NCI-H526 treated with DMSO at 0.1 percent for 48 hours (cell line): ENCODE measurements at regions not wholly inside any gene's neighbourhood (a gene's known extent, or its start where the extent isn't known, plus 50 kb on each side); places are given as distances from the start of the nearest gene placed in this dataset.
"Not testable (repeated sequence)": the region's sequence is repeated elsewhere in the genome, so short reads cannot be mapped to it uniquely, and the experiment has no call there.

Source experiments
- DNase-seq: peaks from one replicate; lab custom pipeline; 2025; lab: John Stamatoyannopoulos, UW

DNA sequence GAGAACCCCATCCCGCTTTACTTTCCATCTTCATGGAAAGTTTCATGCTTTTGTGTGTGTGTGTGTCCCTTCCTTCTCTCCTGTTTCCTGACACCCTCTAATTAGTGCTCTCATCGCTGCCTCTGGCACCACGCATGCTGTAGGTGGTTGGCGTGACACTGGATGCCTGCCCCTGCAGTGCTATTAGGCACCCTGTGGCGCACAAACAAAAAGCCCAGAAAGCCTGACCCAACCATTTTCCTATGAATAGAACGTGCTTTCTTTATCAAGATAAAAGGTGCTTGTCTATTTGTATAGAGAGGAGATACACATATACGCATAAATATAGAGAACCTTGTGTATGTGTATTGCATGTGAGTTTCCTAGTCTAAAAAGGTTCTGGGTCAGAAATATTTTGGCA, 120.8 kb upstream of the CDCA7L start:
- DNase-seq: no peak

DNA sequence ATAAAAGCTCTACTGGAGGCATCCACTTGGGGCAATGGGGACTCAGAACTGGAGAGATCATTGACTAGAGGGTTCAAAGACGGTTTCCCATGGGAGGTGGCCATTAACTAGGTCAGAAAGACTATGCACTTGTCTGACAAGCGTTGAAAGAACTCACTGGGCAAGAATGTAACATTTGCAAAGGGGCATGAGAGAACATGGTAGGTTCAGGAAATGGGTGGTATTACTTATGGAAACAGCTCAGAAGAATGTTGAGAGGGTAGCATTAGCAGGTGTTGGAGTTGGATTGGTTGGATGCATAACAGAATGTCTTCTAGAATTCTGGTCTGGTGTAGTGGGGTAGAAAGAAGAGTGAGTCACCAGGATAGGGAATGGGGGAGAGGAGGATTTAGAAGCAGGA, 119.1 kb upstream of the CDCA7L start:
- no peak for DNase-seq

DNA sequence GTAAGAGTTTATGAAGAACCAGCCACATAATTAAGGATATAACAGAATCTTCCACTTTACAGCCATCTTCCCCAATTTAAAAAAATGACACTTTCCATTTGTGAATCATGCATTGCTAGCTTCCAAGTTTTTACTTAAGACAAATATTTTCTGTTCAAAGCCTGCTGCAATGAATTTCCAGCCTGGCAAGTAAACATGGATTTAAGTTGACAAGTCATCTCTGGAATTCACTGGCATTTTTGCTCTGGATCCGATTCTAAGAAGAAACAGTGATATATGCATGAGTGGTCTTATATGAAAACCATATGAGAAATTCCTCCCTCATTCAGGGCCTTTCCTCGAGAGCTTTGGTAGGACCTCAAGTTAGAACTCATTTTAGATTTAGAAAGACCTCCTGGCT, 116.1 kb upstream of the CDCA7L start:
- DNase-seq: no peak

DNA sequence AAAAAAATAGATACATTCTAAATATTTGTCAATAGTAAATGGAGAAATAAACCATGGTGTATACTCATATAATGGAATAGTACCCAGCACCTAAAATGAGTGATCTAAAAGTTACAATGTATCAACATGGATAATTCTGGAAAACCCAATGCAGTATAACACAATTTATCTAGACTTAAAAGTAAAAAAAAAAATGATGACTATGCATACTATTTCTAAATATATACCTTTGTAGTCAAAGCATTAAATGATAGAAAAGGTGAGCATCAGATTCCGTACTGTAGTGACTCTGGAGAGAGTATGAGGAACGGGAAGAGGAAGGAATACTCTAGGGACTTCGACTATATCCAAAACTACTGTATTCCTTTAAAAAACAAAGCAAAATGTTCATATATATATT, 115.2 kb upstream of the CDCA7L start:
- DNase-seq: no peak

DNA sequence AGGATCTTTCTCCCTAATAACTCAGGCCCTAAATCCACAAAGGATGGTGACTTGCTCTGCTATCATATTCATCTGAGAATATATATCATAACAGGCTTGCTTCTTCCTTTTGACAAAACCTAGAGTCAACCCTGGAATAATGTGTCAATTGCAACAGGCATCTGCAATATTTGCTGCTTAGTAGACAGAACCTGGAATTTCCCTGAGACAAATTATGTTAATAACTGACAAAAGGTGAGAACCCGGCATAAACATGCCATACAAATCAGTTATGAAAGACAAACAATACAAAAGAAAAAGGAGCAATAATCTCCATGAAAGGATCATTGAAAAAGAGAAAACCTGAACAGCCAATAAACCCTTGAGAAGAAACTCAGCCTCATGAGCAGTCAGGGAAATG, 114.5 kb upstream of the CDCA7L start:
- peak; percentile 71 for DNase-seq

DNA sequence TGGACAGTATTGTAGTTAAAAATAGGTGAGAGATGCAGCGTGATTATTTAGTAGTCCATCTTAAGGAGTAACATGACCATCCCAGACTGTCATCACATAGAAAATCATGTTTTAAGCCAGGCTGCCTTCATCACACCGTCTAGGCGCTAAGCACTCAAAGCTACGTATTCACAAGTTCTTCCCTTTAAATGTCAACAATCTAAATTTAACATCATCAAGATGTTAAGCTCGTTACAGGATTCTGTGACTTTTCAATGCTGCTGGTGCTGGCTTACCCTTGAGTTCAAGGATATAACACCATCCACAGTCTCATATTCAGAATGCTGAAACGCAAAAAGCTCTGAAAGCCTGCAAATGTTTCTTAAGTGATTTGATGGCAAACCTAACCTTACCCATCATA, 109.5 kb upstream of the CDCA7L start:
- DNase-seq: no peak

DNA sequence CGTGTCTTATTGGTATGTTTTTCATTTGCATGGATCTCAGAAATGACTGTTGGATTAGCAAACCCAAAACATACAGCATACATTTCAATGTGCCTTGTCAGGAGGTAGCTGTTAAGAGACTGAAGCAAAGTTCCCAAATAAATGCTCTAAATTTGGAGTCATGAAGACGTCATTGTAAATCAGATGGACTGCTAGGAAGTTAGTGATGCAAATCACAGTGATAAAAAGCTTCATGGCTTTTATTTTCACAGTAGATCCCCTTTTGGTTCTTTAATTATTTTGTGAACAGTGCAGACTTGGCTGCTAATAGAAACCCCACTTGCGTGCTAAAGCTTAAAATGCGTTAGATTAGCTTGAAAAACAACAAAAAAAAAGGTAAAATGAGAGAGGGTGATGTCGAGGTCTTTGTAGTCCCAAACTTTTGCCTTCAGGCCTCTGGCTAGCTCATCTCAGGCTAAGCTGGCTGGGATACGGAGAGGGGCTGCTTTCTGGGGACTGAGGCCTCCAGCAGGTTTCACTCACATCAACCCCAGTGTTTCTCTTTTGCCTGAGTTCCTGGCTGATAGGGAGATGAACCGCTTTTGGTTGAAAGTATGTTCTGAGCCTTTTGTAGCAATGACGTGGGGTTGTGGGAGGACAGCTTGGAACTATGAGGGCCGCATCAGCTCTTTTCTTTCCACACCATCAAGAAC, 107.1 kb upstream of the CDCA7L start:
- no peak for DNase-seq

DNA sequence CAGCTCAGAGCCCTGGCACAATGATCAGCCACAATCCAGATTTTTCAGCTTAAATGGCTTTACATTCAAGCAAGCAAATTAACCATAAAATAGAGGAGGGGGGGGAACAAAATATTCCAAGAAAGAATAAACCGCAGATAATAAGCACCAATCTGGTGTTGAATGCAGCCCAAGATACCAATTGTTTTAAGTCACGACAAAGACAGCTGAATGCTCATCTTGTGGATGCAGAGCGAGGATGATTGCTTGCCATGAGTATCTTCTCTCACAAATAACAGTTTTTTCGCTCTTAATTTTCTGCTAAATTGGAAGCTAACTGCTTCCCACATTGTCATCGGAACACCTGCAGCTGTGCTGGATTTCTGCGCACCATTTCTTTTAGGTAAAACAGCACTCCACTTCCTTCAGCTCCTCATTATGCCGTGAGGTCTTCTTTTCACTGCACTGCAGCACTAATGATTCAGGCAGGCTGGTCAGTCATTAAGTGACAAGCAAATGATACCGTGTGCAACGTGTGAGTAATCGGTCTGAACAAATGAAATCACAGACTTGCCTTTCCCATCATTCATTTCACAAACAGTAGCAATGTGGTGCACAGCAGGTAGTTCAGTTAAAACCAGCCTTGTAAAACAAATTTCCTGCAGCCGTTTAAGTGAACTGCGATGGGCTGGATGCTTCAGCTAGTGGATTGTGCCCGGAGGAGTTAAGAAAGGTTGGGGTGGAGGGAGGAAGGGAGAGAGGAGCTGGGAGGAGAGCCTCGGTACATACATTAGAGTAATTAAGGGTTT, 106.4 kb upstream of the CDCA7L start:
- DNase-seq: peak; percentile 48

DNA sequence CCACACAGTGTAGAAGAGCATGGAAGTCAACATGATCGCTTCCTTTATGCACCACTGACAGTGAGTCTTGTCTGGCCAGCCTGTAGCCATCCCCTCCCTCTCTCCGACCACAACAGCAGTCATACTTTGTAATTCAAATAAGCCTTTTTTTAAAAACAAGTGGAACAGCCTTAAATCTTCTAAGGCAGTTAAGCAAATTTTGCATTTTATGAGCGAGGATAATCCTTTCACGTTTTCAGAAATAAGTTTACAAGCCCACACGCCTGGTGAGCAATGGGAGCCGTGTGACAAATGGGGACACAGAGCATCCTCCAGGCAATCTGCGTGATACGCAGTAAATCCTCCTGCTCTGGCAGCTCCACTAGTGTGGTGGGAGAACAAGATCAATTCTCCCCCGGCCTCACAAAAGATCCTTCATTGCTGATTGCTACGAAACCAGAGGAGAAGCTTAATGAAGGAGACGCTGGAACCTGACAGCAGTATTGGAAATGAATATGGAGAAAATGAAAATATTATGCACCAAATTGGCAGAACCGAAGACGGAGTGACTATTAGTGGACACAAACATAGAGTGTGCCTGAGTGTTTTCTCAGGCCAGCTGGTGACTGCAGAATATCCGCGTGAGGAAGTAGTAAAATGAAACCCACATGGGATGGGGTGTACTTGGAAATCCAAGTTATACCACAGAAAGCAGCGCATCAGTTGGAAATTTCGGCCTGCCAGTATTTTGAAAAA, 104.2 kb upstream of the CDCA7L start:
- DNase-seq: peak; percentile 79

DNA sequence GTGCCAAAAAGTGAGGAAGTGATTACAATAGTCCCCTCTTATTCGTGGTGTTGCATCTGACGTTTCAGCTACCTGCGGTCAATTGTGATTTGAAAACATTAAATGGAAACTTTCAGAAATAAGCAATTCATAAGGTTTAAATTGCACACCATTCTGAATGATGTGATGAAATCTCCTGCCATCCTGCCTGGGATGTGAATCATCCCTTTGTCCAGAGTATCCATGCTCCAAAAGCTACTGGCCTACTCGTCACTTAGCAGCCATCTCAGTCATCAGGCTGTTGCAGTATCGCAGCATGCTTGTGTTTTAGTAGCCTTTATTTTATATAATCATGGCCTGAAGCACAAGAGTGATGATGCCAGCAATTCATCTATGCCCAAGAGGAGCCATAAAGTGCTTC, 97.7 kb upstream of the CDCA7L start:
- no peak for DNase-seq

DNA sequence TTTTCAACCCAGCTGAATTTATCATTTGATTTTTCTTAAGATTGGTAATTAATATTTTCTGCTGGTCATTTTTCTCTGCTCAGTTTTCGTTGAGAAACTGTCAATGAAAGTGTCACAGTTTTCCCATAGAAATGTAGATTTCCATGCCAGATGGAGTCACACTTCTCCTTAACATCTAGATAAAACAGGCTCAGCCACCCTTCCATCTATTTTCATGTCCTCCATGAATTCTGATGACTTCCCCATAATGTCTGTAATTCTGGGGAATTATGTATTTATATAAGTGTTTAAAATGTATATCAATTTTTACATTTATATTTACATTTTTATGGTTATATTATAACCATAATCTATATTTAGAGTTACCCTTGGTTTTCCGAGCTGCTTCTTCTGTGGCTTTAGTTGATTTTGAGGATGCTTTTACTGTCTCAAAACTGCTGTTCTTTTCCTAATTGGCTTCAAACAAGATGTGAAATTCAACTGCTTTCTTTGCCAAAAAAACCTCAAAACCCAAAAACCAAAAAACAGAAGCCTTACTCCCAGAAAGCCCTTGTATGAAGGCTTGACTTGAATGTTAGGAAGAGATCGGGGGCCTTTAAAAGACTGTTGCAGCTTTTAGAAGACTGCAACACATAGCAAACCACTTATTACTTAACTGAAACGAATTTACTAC, 95.4 kb upstream of the CDCA7L start:
- DNase-seq: no peak

DNA sequence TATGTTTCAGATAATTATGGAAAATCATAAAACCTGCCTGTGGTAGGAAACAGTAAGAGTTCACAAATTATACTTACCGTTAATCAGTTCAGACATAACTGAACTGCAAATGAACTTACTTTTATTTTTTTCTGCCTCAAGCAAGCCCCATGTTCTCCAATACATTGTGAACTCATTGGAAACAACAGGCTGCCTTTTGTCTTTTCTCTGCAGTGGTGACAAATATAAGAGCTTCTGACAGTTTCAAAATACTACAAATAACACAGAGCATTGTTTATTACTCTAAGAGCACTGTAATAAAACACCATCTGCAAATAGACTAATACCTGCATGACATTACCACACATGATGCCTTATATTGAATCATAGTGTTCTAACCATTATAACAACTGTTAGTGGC, 94.0 kb upstream of the CDCA7L start:
- DNase-seq: no peak

DNA sequence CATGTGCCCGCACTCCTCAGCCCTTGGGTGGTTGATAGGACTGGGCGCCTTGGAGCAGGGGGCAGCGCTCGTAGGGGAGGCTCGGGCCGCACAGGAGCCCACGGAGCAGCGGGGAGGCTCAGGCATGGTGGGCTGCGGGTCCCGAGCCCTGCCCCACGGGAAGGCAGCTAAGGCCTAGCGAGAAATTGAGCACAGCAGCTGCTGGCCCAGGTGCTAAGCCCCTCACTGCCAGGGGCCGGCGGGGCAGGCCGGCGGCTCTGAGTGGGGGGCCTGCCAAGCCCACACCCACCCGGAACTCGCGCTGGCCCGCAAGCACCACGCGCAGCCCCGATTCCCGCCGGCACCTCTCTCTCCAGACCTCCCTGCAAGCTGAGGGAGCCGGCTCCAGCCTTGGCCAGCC, 86.7 kb upstream of the CDCA7L start:
- not testable (repeated sequence) for DNase-seq

DNA sequence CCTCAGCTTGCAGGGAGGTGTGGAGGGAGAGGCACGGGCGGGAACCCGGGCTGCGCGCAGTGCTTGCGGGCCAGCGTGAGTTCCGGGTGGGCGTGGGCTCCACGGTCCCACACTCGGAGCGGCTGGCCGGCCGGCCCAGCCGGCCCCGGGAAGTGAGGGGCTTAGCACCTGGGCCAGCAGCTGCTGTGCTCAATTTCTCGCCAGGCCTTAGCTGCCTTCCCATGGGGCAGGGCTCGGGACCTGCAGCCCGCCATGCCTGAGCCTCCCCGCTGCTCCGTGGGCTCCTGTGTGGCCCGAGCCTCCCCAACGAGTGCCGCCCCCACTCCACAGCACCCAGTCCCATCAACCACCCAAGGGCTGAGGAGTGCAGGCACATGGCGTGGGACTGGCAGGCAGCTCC, 83.0 kb upstream of the CDCA7L start:
- DNase-seq: not testable (repeated sequence)

DNA sequence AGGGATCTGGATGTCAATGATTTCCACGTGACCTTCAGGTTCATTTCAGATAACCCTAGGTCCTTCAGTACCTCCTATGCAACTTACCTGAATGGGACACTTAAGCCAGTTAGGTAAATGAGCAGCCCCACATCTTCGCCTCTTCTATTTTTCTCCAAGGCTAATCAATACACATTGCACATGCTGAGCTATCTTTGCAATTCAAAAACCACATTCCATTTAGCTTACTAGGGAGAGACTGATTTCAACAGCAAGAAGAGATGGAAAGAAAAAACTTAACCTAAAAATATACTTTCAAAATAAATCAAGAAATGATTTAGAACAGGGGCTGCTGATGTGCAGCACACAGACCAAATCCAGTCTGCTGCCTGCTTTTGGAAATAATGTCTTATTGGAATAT, 81.8 kb upstream of the CDCA7L start:
- DNase-seq: no peak

DNA sequence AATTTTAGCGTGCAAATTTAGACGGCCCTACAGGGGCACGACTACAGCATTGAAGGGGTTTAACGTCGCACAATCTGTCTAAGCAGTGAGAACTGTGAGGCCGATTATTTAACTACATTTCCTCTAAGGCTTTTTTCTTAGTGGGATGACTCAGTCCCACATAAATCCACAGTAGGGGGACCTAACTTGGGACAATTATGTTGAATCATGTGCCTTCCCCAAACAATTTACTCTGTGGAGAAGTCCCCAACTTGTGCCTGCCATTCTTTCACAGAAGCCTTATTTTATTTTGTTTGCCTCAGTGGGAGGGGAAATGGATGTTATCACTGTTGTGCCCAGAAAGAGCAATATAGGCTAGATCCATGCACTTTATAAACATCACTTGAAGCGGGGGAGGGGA, 80.3 kb upstream of the CDCA7L start:
- DNase-seq: no peak

DNA sequence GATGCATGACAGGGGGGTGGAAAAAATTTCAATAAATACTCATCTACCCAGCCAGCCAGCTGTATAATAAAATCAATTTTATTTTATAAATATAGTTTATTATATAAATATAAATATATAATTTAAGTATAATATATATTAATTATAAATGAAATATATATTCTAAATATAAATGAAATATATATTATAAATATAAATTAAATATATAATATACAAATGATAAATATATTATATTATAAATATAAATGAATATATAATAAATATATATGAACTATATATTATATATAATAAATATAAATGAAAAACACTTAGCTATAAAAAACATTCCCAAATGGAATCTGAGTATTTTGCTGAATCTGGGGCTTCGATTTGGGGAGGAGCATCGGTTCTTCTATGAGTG, 79.4 kb upstream of the CDCA7L start:
- DNase-seq: no peak

DNA sequence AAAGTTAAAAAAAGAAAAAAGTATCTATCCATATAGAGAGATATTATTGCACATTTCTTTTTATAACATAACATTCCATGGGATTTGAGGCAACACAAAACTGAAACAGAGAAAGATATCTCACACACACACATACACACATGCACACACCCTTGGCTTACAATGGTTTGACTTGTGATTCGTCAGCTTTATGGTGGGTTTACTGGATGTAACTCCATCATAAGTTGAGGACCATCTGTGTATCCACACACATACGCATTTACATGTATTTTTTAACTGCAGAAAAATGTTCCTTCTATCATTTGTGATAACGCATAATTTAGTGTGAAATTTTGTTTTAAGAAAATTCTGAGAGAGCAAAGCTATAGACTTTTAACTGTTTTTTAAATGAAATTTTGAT, 74.2 kb upstream of the CDCA7L start:
- DNase-seq: no peak

DNA sequence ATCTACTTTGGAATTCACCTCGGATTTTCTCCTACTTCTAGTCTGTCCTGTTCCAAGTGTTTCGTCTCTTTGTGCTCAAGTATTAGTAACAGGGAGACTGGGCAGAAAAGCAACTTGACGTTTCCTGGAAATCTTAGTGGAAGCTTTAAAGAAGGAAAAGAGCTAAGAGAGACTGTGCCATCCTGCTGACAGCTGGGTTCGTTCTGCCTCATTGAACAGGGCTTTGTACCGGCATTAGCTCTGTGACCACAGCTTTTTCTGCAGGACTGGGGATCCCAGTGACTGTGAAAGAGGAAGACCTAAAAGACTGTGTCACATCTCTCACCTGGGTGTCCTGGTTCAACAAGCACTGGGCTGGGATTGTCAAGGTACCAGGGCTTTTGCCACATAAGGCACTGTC, 70.8 kb upstream of the CDCA7L start:
- DNase-seq: no peak

DNA sequence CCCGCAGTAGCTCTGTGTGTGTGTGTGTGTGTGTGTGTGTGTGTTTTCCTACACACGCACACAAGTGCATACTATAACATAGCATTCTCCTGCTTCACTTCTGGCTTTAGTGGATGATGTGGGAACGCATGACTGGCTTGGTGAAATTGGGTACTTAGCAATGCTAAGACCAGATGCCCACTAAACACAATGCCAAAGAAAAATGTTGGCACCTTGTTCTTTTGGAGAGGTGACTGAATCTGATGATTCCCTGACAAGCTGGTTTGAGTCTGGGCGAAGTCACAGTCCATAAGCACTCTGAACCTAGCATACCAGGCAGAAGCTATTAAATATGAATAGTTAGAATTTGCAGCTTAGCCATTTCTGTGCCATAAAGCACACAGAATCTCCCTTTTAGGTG, 68.0 kb upstream of the CDCA7L start:
- DNase-seq: no peak

DNA sequence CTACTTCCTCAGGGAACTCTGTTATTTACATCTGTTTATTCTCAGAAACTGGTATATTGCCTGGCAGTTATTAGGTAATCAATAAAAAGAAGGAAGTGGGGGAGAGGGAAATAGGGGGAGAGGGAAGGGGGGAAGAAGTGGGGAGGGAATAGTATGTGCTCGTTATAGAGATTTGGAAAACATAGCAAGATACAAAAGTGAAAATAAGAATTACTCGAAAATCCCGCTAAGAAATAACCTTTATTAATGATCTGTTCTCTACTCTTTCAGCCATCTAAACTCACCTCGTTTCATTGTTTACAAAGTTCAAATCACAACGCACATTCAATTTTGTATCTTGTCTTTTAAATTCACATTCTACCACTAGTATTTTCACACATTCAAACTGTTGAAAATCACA, 63.0 kb upstream of the CDCA7L start:
- no peak for DNase-seq

DNA sequence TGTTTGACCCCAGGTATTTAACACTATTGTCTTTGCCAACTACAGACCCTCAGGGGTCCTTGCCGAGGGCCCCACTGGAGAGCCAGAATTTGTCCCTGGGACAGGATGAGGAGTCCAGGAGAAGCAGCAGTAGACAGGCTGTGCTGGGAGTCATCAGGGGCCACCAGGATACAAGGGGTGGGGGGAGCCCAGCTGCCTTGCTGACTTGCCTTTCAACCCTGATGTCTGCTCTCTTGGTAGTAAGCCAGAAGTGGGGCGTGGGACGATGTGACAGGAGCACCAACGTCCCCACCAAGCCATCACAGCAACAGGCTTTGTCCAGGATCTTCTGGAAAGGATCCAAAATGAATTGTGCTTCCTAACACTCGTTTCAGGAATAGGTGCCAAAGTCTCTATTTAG, 62.4 kb upstream of the CDCA7L start:
- DNase-seq: no peak

DNA sequence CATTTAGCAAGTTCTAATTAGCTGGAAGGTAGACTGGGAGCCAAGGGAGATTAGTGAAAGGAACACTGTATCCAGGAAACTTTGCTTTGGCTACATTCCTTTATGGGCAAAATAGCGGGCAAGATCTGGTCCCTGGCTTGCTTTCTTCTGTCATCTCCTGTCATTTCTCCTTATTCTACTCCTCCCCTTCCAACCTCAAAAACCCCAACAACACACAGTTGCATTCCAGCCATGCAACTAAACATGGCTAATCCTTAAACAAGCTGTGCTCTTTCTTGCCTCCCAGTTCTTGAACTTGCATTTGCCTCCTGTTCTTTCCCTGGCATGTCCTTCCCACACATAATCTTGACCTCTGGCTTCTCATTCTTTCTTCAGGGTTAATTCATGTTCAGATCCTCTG, 59.5 kb upstream of the CDCA7L start:
- DNase-seq: no peak
